Stomach (tissue), 8 donors: ENCODE measurements at regions not wholly inside any gene's neighbourhood (a gene's known extent, or its start where the extent isn't known, plus 50 kb on each side); places are given as distances from the start of the nearest gene placed in this dataset.

Source experiments
- DNase-seq, 2 donors: peaks; one replicate each; pipeline versions ENCODE4 v3.0.0 to v3.0.0-alpha.2; 2013 to 2019
- H3K27ac ChIP-seq, 5 donors: fragments of 200-600 bp in 4 of 5; sonication (generic) in 4 of 5; one replicate each; pipeline ENCODE4 v1.5.1; 2013 to 2019; ENCODE audit warnings: mild to moderate bottlenecking in 1 of 5, moderate library complexity in 1 of 5
- H3K27me3 ChIP-seq, 3 donors: fragments of 200-600 bp; sonication (generic); one replicate each; pipeline ENCODE4 v1.5.1; 2017 to 2019; ENCODE audit warnings: mixed run types in 1 of 3
- H3K36me3 ChIP-seq, 4 donors: fragments of 200-600 bp; sonication (generic); 1 replicate in 3 of 4; 2 replicates in 1 of 4; pipeline ENCODE4 v1.5.1; 2016 to 2019
- H3K4me1 ChIP-seq, 4 donors: fragments of 200-600 bp; sonication (generic); one replicate each; pipeline ENCODE4 v1.5.1; 2016 to 2019
- H3K4me3 ChIP-seq, 4 donors: fragments of 200-600 bp; sonication (generic) in 3 of 4; one replicate each; pipeline ENCODE4 v1.5.1; 2016 to 2019; ENCODE audit warnings: mild to moderate bottlenecking in 1 of 4
- H3K9me3 ChIP-seq, 4 donors: fragments of 200-600 bp; sonication (generic); one replicate each; pipeline ENCODE4 v1.5.1; 2016 to 2019
- EP300 ChIP-seq: sonication (generic); formaldehyde crosslinking; IDR thresholded peaks from one replicate; pipeline ENCODE4 v1.6.1; 2017; ENCODE audit warnings: antibody characterized with exemption
- POLR2A ChIP-seq, 4 donors: fragments of 450-650 bp; IDR thresholded peaks; one replicate each; pipeline ENCODE4 v1.6.1; 2016; ENCODE audit warnings: antibody characterized with exemption in 4 of 4, control low read depth in 2 of 4, mild to moderate bottlenecking in 1 of 4, moderate library complexity in 1 of 4
- POLR2AphosphoS5 ChIP-seq, 3 donors: sonication (generic); formaldehyde crosslinking; IDR thresholded peaks; one replicate each; pipeline ENCODE4 v1.6.1; 2016; ENCODE audit warnings: antibody characterized with exemption in 3 of 3
- WGBS, 5 donors: extraction: QIAGEN DNeasy Blood & Tissue Kit in 3 of 5; methylation state at CpG; one replicate each; pipeline versions ENCODE4 v1.1.5 to v1.1.7; 2013 to 2018; 5-methylcytosine and 5-hydroxymethylcytosine counted together
- intact Hi-C: fragments of 100-400 bp; cut with DNase I; formaldehyde crosslinking; loops from one replicate; pipeline ENCODE4 v1.15.1; 2023; ENCODE audit warnings: low total_unique reads
- TF ChIP-seq, protein P1 (sequence below), 7 experiments: fragments of 450-650 bp in 4 of 7; fragments of 200-600 bp in 3 of 7; sonication (generic) in 3 of 7; IDR thresholded peaks; one replicate each; pipeline ENCODE4 v1.5.1; 2016 to 2019; ENCODE audit warnings: antibody characterized with exemption in 7 of 7, control low read depth in 2 of 7, mild to moderate bottlenecking in 1 of 7
- donor health status: healthy with polysubstance abuse.
- donor health status: Bipolar disorder and iron deficiency.
- donor health status: healthy.

DNA sequence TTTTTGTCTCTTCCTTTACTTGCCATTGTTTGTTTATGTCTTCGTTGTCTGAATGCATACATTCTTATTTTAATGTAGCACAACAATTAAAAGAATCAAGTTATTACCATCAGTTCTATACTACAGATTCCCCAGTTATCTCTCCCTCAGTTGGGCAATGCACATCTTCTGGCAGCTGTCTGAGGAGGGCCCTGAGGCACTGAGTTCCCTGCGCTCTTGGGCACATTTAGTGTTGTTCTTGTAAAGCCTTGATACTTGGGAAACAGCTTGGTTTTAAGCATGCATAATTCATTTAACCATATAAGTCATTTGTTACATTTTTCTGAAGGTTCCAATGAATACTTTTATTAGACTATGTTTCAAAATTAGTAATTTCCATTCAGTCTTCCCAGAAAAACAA lies 117.9 kb downstream of the C6orf118 start:
- Histone ChIP-seq H3K9me3 (peaks cover 0 to 29% (median 6%) of the 10 kb centered on the region in 4 donors), H3K4me1 (no peaks in the 10 kb centered on the region), H3K36me3 (no peaks in the 10 kb centered on the region), H3K4me3 (no peak overlapping the region), H3K27ac (no peak overlapping the region), H3K27me3 (no peaks in the 10 kb centered on the region)
- no peak for DNase-seq
- intact Hi-C loops, result no loop called here
- WGBS, 5 donors, result 78 to 84% (median 82%) methylated on average over 2 of the region's 2 CpGs
- TF ChIP-seq POLR2AphosphoS5 (IDR thresholded peaks at IDR 0.05) (no peak), EP300 (no peak), POLR2A (IDR thresholded peaks at IDR 0.05) (no peak)
- TF ChIP-seq, protein P1, sequence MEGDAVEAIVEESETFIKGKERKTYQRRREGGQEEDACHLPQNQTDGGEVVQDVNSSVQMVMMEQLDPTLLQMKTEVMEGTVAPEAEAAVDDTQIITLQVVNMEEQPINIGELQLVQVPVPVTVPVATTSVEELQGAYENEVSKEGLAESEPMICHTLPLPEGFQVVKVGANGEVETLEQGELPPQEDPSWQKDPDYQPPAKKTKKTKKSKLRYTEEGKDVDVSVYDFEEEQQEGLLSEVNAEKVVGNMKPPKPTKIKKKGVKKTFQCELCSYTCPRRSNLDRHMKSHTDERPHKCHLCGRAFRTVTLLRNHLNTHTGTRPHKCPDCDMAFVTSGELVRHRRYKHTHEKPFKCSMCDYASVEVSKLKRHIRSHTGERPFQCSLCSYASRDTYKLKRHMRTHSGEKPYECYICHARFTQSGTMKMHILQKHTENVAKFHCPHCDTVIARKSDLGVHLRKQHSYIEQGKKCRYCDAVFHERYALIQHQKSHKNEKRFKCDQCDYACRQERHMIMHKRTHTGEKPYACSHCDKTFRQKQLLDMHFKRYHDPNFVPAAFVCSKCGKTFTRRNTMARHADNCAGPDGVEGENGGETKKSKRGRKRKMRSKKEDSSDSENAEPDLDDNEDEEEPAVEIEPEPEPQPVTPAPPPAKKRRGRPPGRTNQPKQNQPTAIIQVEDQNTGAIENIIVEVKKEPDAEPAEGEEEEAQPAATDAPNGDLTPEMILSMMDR (IDR thresholded peaks at IDR 0.05), result no peak

DNA sequence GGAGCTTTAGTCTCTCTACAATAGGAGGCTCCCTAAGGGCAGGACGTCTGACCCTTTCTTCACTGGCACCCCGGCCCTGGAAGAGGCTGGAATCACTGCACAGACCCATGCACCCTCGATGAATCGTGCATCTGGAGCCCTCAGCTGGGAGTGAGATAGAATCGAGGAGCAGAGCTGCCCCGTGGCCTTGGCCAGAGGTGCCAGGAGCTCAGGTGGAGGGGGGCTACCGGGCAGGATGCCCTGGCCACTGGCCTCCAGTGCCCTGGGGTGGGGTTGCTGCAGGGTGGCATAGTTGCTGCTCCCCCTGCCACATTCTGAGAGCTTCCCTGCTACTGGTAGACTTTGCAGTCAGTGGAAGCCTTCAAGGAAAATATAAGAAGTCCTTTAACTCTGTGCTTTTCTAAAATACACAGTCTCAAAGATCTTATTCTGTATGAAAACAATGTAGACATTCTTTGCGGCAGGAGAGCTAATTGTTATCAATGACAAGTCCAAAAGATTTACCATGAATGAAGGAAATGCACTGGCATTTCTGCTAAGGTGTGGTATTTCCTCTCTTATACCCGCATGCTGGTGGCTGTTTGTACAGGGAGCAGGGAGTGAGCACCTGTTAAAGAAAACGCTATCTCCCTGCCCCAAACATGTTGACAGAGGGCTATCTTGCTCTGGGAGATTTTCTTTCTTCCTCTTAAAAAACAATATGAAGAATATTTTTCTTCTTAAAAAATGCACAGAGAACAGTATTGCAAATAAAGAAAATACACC lies 122.8 kb downstream of the C6orf118 start:
- H3K27me3 ChIP-seq, result no peaks in the 10 kb centered on the region
- no peaks in the 10 kb centered on the region for H3K36me3 ChIP-seq
- H3K27ac ChIP-seq, result no peak overlapping the region
- no peak for TF ChIP-seq POLR2A (IDR thresholded peaks at IDR 0.05)
- TF ChIP-seq, protein P1 (IDR thresholded peaks at IDR 0.05), result no peak
- no peak for TF ChIP-seq POLR2AphosphoS5 (IDR thresholded peaks at IDR 0.05)
- TF ChIP-seq EP300, result no peak
- peaks cover 0 to 10% (median 5%) of the 10 kb centered on the region in 4 donors for H3K9me3 ChIP-seq
- DNase-seq, result no peak
- WGBS, 5 donors, result 38 to 58% (median 50%) methylated on average over 7 to 10 of the region's 10 CpGs
- H3K4me1 ChIP-seq, result no peaks in the 10 kb centered on the region
- no peak overlapping the region for H3K4me3 ChIP-seq
- intact Hi-C loops, result no loop called here

DNA sequence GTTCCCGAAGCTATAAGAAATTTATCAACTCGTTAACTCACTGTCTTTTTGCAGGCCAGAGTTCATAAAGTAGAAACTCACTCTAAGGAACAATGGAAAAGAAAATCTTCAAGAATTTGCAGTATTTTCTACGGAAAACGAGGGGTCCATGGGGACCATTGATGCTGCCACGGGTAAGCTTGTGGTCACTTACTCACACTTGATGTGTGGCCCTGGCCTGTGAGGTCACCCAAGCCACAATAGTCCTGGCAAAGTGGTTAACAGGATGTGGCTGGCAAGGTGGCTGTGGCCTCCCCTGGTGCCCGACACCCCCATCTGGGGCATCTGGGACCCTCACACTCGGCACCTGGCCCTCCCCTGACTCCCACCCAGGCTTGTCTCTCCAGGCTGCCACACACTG lies 123.4 kb downstream of the C6orf118 start:
- no peaks in the 10 kb centered on the region for H3K4me1 ChIP-seq
- no peak overlapping the region for H3K4me3 ChIP-seq
- no peaks in the 10 kb centered on the region for H3K27me3 ChIP-seq
- intact Hi-C loops, result no loop called here
- TF ChIP-seq EP300 (no peak), POLR2AphosphoS5 (IDR thresholded peaks at IDR 0.05) (no peak), POLR2A (IDR thresholded peaks at IDR 0.05) (no peak)
- TF ChIP-seq, protein P1 (IDR thresholded peaks at IDR 0.05), result no peak
- peaks cover 0 to 10% (median 5%) of the 10 kb centered on the region in 4 donors for H3K9me3 ChIP-seq
- no peak overlapping the region for H3K27ac ChIP-seq
- 70 to 80% (median 74%) methylated on average over 6 to 7 of the region's 7 CpGs for WGBS, 5 donors
- no peak for DNase-seq
- H3K36me3 ChIP-seq, result no peaks in the 10 kb centered on the region

DNA sequence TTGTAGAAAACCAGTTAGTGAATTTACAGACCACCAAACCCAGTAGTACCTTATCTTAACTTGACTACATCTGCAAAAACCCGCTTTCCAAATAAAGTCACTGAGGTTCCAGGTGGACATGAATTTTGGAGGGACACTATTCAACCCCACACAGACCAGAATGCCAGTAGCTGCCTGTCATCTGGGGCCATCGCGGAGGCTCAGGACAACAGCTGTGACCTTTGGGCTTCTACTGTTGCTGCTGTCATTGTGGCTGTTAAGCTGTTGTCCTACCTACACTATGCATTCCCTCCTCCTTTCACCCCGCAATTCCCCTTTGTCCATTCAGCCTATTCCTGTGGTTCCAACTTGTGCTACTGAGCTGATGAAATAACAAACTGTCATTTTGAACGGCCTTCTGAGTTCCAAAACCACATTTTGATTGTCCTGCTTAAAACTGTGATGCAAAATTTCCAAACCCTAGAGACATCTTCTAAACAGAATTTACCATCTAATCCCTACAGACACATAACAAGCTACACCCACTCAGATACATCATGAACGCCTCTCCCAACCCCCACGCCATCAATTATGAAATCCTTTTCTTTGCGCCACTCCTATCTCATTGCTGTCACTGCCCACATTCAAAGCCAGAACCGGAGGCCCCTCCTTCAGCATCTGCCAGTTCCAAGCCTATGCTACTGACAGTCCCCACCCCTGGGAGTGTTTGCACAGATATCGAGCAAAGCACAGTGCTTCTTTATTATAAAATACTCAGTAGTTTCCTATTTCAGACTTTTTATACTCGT lies 125.0 kb downstream of the C6orf118 start:
- H3K9me3 ChIP-seq, result peaks cover 0 to 10% (median 5%) of the 10 kb centered on the region in 4 donors
- TF ChIP-seq POLR2A (IDR thresholded peaks at IDR 0.05), result no peak
- no peak for TF ChIP-seq POLR2AphosphoS5 (IDR thresholded peaks at IDR 0.05)
- TF ChIP-seq, protein P1 (IDR thresholded peaks at IDR 0.05), result no peak
- TF ChIP-seq EP300, result no peak
- DNase-seq, result peak in 1 of 2 donors; percentile 19
- H3K4me3 ChIP-seq, result no peak overlapping the region
- H3K27ac ChIP-seq, result no peak overlapping the region
- no peaks in the 10 kb centered on the region for H3K36me3 ChIP-seq
- intact Hi-C loops, result no loop called here
- no peaks in the 10 kb centered on the region for H3K4me1 ChIP-seq
- no peaks in the 10 kb centered on the region for H3K27me3 ChIP-seq
- WGBS, 5 donors, result 48 to 63% (median 61%) methylated on average over 11 of the region's 11 CpGs
